ENCODE measurements at regions not wholly inside any gene's neighbourhood (a gene's known extent, or its start where the extent isn't known, plus 50 kb on each side); places are given as distances from the start of the nearest gene placed in this dataset.

DNA sequence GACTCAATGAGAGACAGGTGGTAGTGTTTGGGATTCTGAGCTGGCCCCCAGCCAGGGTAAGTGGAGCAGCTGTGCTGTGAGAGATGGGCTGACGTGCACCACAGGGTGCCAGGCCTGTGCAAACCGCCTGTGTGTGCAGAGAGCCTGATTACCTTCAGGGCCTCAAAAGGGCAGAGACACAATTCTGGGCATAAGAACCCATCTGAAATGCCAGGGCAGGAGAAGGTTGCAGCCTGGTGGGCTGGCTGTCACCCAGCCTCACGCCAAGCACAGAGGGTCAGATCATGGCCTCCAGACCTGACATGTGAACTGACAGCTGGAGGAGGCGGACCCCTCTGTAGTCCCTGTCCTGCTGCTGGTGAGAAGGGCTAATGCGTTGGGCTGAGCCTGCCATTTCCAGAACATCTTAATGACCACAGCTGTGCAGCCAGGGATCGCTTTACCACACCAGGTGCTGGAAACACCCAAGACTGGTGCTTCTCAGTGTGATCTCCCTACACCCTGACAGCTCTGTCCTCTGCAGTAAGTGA lies 100.9 kb downstream of the ARL4C start:
- Histone ChIP-seq H2AFZ (ENCODE audit: low read depth, low read length) (no peak overlapping the region), H3K27me3 (ENCODE audit: control insufficient read depth in 2 of 2, insufficient read depth in 2 of 2, low read length in 2 of 2) (no peaks in the 10 kb centered on the region), H3K4me1 (ENCODE audit: control insufficient read depth, extremely low read depth, insufficient read depth, low read length) (no peaks in the 10 kb centered on the region), H3K9me1 (replicated peaks; ENCODE audit: control insufficient read depth, extremely low read depth, insufficient read depth, low read length) (no peaks in the 10 kb centered on the region), H3K4me3 (replicated peaks in 1 of 3; ENCODE audit: insufficient read depth in 1 of 3, low read depth in 1 of 3, low read length in 3 of 3) (no peak overlapping the region), H3K9ac (replicated peaks; ENCODE audit: extremely low read depth, insufficient read depth, low read length) (no peak overlapping the region), H3K9me3 (replicated peaks; ENCODE audit: control insufficient read depth, insufficient read depth, low read length) (no peaks in the 10 kb centered on the region), H3K4me2 (ENCODE audit: insufficient read depth, low read length) (no peak overlapping the region), H3K36me3 (ENCODE audit: control insufficient read depth in 2 of 2, extremely low read depth in 1 of 2, insufficient read depth in 2 of 2, low read length in 2 of 2) (no peaks in the 10 kb centered on the region), H3K27ac (ENCODE audit: insufficient read depth, low read depth, low read length) (no peak overlapping the region), H4K20me1 (replicated peaks; ENCODE audit: control insufficient read depth, extremely low read depth, insufficient read depth, low read length) (no peaks in the 10 kb centered on the region), H3K79me2 (ENCODE audit: control insufficient read depth, insufficient read depth, low read length) (no peaks in the 10 kb centered on the region)
- POLR2A ChIA-PET, result no interaction called here
- no peak for DNase-seq (ENCODE audit: low read depth, low spot score)
- no TSS peak for BruUV-seq (replicated peaks)
- FAIRE-seq, result no peak
- dilution Hi-C loops (cut with MboI; ENCODE audit: extremely low pct_ligation_motif_present, low sequenced_read_pairs) (no loop called here), intact Hi-C loops (cut with micrococcal nuclease) (no loop called here)
- CTCF ChIA-PET, result interaction anchor here (0.6 to 1.3 kb wide), 3 partner anchors 10 to 226 kb away, joined by 3 to 5 read pairs (median 4); no protein-coding TSS in a partner anchor
- no peak for TF ChIP-seq POLR2AphosphoS5 (IDR thresholded peaks at IDR 0.05; ENCODE audit: insufficient read depth, low read depth, low read length)
- TF ChIP-seq GATA2 (IDR thresholded peaks at IDR 0.05; ENCODE audit: insufficient read depth, insufficient read length, low read depth, low read length), result no peak
- TF ChIP-seq FOS (IDR thresholded peaks at IDR 0.05; ENCODE audit: borderline replicate concordance, insufficient read depth, low read length), result no peak
- no peak for TF ChIP-seq JUN (IDR thresholded peaks at IDR 0.05; ENCODE audit: borderline replicate concordance, insufficient read depth, insufficient read length, low read depth)
- TF ChIP-seq POLR2A (IDR thresholded peaks at IDR 0.05; ENCODE audit: low read depth, low read length), result no peak
- TF ChIP-seq, protein P1, sequence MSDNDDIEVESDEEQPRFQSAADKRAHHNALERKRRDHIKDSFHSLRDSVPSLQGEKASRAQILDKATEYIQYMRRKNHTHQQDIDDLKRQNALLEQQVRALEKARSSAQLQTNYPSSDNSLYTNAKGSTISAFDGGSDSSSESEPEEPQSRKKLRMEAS (IDR thresholded peaks at IDR 0.05; ENCODE audit: insufficient read depth, insufficient read length), result no peak
- TF ChIP-seq EZH2 (IDR thresholded peaks at IDR 0.05; ENCODE audit: borderline replicate concordance, low read depth, low read length, severe bottlenecking), result no peak
- TF ChIP-seq, protein P2, sequence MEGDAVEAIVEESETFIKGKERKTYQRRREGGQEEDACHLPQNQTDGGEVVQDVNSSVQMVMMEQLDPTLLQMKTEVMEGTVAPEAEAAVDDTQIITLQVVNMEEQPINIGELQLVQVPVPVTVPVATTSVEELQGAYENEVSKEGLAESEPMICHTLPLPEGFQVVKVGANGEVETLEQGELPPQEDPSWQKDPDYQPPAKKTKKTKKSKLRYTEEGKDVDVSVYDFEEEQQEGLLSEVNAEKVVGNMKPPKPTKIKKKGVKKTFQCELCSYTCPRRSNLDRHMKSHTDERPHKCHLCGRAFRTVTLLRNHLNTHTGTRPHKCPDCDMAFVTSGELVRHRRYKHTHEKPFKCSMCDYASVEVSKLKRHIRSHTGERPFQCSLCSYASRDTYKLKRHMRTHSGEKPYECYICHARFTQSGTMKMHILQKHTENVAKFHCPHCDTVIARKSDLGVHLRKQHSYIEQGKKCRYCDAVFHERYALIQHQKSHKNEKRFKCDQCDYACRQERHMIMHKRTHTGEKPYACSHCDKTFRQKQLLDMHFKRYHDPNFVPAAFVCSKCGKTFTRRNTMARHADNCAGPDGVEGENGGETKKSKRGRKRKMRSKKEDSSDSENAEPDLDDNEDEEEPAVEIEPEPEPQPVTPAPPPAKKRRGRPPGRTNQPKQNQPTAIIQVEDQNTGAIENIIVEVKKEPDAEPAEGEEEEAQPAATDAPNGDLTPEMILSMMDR (IDR thresholded peaks at IDR 0.05; ENCODE audit: extremely low read depth in 1 of 2, insufficient read depth in 1 of 2, low read depth in 1 of 2, low read length in 2 of 2), result no peak
- TF ChIP-seq MYC (IDR thresholded peaks at IDR 0.05; ENCODE audit: low read depth, low read length), result no peak
